ENCODE measurements at regions not wholly inside any gene's neighbourhood (a gene's known extent, or its start where the extent isn't known, plus 50 kb on each side); places are given as distances from the start of the nearest gene placed in this dataset.

GRCh38 chr4:100317032-100317864 is 127.0 kb upstream of the DDIT4L start:
- Histone ChIP-seq H3K9me2 (ENCODE audit: insufficient read depth) (no peaks in the 10 kb centered on the region), H4K20me1 (ENCODE audit: insufficient read depth) (no peaks in the 10 kb centered on the region), H3K4me2 (ENCODE audit: low read length) (no peak overlapping the region), H3K27me3 (ENCODE audit: insufficient read depth, low read length) (no peaks in the 10 kb centered on the region), H3K4me3 (replicated peaks in 1 of 2; ENCODE audit: low read depth in 1 of 2, low read length in 2 of 2) (no peak overlapping the region), H3K36me3 (ENCODE audit: control insufficient read depth in 1 of 2, insufficient read depth in 2 of 2, low read length in 2 of 2) (no peaks in the 10 kb centered on the region), H3K79me2 (ENCODE audit: insufficient read depth, low read length) (no peaks in the 10 kb centered on the region), H3K27ac (ENCODE audit: low read depth, low read length) (no peak overlapping the region), H2AFZ (ENCODE audit: low read depth, low read length, poor library complexity, severe bottlenecking) (no peak overlapping the region), H3K9ac (ENCODE audit: low read length) (no peak overlapping the region), H3K4me1 (ENCODE audit: control insufficient read depth in 1 of 2, insufficient read depth in 2 of 2, low read length in 2 of 2) (no peaks in the 10 kb centered on the region), H3K9me3 (ENCODE audit: control insufficient read depth in 1 of 2, insufficient read depth in 1 of 2, low read depth in 1 of 2, low read length in 2 of 2) (no peaks in the 10 kb centered on the region)
- no TSS peak for BruUV-seq (replicated peaks)
- intact Hi-C loops (cut with micrococcal nuclease), result no loop called here
- RAD21 ChIA-PET (ENCODE audit: low non-redundant PET in 1 of 2, low total read pairs in 2 of 2, uncharacterized antibody in 2 of 2, unreplicated experiment in 2 of 2), result no interaction called here
- POLR2A ChIA-PET, result no interaction called here
- ATAC-seq (no peak), DNase-seq (ENCODE audit: low read depth, low spot score) (no peak)
- CTCF ChIA-PET, result no interaction called here
- TF ChIP-seq POLR2A (IDR thresholded peaks at IDR 0.05; ENCODE audit: borderline replicate concordance, extremely low read depth, insufficient read depth, insufficient read length), result no peak
- no peak for TF ChIP-seq SRF (IDR thresholded peaks at IDR 0.05; ENCODE audit: low read depth)
- no peak for TF ChIP-seq ELF1 (IDR thresholded peaks at IDR 0.05; ENCODE audit: borderline replicate concordance, low read depth)
- TF ChIP-seq CBX3 (IDR thresholded peaks at IDR 0.05; ENCODE audit: low read depth), result no peak
- TF ChIP-seq EZH2phosphoT487 (IDR thresholded peaks at IDR 0.05; ENCODE audit: borderline replicate concordance), result no peak
- no peak for TF ChIP-seq TCF7L2 (IDR thresholded peaks at IDR 0.05; ENCODE audit: borderline replicate concordance, extremely low read depth, insufficient read depth, insufficient read length)
- TF ChIP-seq YY1 (IDR thresholded peaks at IDR 0.05; ENCODE audit: extremely low read depth, insufficient replicate concordance, low read depth, low read length), result no peak
- TF ChIP-seq REST (IDR thresholded peaks at IDR 0.05; ENCODE audit: low read depth), result no peak
- no peak for TF ChIP-seq ZBTB33 (IDR thresholded peaks at IDR 0.05; ENCODE audit: extremely low read depth, insufficient replicate concordance, low read length)
- no peak for TF ChIP-seq FOSL1 (IDR thresholded peaks at IDR 0.05; ENCODE audit: low read depth)
- TF ChIP-seq EZH2 (IDR thresholded peaks at IDR 0.05), result no peak
- no peak for TF ChIP-seq SP1 (IDR thresholded peaks at IDR 0.05; ENCODE audit: low read depth)
- TF ChIP-seq ZFX (IDR thresholded peaks at IDR 0.05), result no peak
- TF ChIP-seq CEBPB (IDR thresholded peaks at IDR 0.05; ENCODE audit: low read depth), result no peak
- TF ChIP-seq CTCF (IDR thresholded peaks at IDR 0.05 in 2 of 3, conservative IDR thresholded peaks at IDR 0.05 in 1 of 3; ENCODE audit: borderline replicate concordance in 1 of 3, insufficient read depth in 1 of 3, low read depth in 2 of 3, low read length in 2 of 3), result no peak
